Peyer's patch (tissue), 4 donors: ENCODE measurements at regions not wholly inside any gene's neighbourhood (a gene's known extent, or its start where the extent isn't known, plus 50 kb on each side); places are given as distances from the start of the nearest gene placed in this dataset.

ENCODE experiments used
- DNase-seq, 3 donors: peaks; one replicate each; pipeline ENCODE4 v3.0.0-alpha.2; 2017 to 2019
- H3K27ac ChIP-seq, 4 donors: fragments of 200-600 bp; sonication (generic); one replicate each; pipeline ENCODE4 v1.5.1; 2016 to 2019
- H3K27me3 ChIP-seq, 2 donors: fragments of 200-600 bp; sonication (generic); one replicate each; pipeline ENCODE4 v1.5.1; 2019
- H3K36me3 ChIP-seq, 3 donors: fragments of 200-600 bp; sonication (generic); one replicate each; pipeline ENCODE4 v1.5.1; 2016 to 2019
- H3K4me1 ChIP-seq, 4 donors: fragments of 200-600 bp; sonication (generic); one replicate each; pipeline ENCODE4 v1.5.1; 2016 to 2019
- H3K4me3 ChIP-seq, 4 donors: fragments of 200-600 bp; sonication (generic); 1 replicate in 3 of 4; 2 replicates in 1 of 4; pipeline ENCODE4 v1.5.1; 2016 to 2019; ENCODE audit warnings: mild to moderate bottlenecking in 1 of 4
- H3K9me3 ChIP-seq, 4 donors: fragments of 200-600 bp; sonication (generic); one replicate each; pipeline ENCODE4 v1.5.1; 2016 to 2019; ENCODE audit warnings: mild to moderate bottlenecking in 1 of 4
- POLR2A ChIP-seq, 2 donors: fragments of 450-650 bp; IDR thresholded peaks; one replicate each; pipeline ENCODE4 v1.5.1; 2017; ENCODE audit warnings: antibody characterized with exemption in 2 of 2, mild to moderate bottlenecking in 2 of 2, moderate library complexity in 2 of 2
- TF ChIP-seq, protein P1 (sequence below), 6 experiments: fragments of 450-650 bp in 4 of 6; fragments of 200-600 bp in 2 of 6; sonication (generic) in 1 of 6; IDR thresholded peaks; one replicate each; pipeline ENCODE4 v1.5.1; 2017 to 2019; ENCODE audit warnings: antibody characterized with exemption in 6 of 6, mild to moderate bottlenecking in 3 of 6, moderate library complexity in 1 of 6

DNA sequence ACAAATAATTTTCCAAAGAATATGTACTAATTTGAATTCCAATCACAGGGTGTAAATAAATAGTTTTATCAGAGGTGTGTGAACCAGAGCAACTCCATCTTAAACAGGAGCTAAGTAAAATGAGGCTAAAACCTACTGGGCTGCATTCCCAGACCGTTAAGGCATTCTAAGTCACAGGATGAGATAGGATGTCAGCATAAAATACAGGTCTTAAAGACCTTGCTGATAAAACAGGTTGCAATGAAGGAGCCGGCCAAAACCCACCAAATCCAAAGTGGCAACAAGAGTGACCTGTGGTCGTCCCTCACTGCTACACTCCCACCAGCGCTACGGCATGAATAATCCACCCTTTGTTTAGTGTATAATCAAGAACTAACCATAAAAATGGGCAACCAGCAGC is 291.7 kb upstream of the SEMA3D start:
- no peak for DNase-seq
- no peaks in the 10 kb centered on the region for H3K9me3 ChIP-seq
- H3K4me1 ChIP-seq, result no peaks in the 10 kb centered on the region
- TF ChIP-seq POLR2A (IDR thresholded peaks at IDR 0.05), result no peak
- TF ChIP-seq, protein P1, sequence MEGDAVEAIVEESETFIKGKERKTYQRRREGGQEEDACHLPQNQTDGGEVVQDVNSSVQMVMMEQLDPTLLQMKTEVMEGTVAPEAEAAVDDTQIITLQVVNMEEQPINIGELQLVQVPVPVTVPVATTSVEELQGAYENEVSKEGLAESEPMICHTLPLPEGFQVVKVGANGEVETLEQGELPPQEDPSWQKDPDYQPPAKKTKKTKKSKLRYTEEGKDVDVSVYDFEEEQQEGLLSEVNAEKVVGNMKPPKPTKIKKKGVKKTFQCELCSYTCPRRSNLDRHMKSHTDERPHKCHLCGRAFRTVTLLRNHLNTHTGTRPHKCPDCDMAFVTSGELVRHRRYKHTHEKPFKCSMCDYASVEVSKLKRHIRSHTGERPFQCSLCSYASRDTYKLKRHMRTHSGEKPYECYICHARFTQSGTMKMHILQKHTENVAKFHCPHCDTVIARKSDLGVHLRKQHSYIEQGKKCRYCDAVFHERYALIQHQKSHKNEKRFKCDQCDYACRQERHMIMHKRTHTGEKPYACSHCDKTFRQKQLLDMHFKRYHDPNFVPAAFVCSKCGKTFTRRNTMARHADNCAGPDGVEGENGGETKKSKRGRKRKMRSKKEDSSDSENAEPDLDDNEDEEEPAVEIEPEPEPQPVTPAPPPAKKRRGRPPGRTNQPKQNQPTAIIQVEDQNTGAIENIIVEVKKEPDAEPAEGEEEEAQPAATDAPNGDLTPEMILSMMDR (IDR thresholded peaks at IDR 0.05), result no peak
- H3K27ac ChIP-seq, result no peak overlapping the region
- H3K4me3 ChIP-seq, result no peak overlapping the region
- no peaks in the 10 kb centered on the region for H3K36me3 ChIP-seq
- no peaks in the 10 kb centered on the region for H3K27me3 ChIP-seq

DNA sequence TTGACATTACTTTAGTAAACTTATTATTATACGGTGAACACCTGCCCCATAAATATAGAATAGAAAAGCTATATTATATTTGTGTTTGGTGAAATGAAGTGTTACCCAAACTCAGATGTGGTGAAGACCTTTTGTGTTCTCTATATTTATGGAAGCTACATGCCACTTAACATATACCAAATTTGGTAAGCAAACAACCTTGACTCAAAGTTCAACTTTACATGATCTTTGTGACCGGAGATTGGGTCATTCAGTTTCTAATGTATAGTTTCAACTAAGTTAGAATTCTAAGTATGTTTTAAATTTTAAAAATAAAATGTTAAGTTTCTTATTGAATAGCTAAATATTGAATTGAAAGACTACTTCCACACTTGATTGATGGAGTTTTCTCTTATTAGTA is 288.6 kb upstream of the SEMA3D start:
- Histone ChIP-seq H3K9me3 (no peaks in the 10 kb centered on the region), H3K36me3 (no peaks in the 10 kb centered on the region), H3K27me3 (no peaks in the 10 kb centered on the region), H3K27ac (no peak overlapping the region), H3K4me1 (no peaks in the 10 kb centered on the region), H3K4me3 (no peak overlapping the region)
- DNase-seq, result no peak
- TF ChIP-seq, protein P1 (IDR thresholded peaks at IDR 0.05), result no peak
- TF ChIP-seq POLR2A (IDR thresholded peaks at IDR 0.05), result no peak

DNA sequence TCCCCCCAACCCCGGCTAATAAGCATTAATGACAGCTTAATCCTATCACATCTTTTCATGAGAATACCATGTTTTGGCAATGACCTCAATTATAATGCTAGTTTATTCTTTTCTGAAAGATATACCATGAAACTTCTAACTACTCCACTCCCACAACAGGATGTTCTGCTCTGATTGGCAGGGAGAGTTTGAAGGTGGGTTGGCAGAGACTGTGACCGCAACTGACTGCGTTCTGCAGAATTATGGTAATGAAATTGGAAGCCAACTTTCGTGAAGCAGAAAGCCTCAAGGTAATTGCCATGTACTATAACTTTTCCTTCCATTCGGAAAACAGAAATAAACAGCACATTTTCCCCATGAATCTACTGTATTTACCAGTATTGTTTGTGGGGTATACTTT is 288.2 kb upstream of the SEMA3D start:
- DNase-seq, result no peak
- H3K36me3 ChIP-seq, result no peaks in the 10 kb centered on the region
- TF ChIP-seq POLR2A (IDR thresholded peaks at IDR 0.05), result no peak
- TF ChIP-seq, protein P1 (IDR thresholded peaks at IDR 0.05), result no peak
- no peak overlapping the region for H3K4me3 ChIP-seq
- H3K27ac ChIP-seq, result no peak overlapping the region
- no peaks in the 10 kb centered on the region for H3K9me3 ChIP-seq
- no peaks in the 10 kb centered on the region for H3K27me3 ChIP-seq
- H3K4me1 ChIP-seq, result no peaks in the 10 kb centered on the region

DNA sequence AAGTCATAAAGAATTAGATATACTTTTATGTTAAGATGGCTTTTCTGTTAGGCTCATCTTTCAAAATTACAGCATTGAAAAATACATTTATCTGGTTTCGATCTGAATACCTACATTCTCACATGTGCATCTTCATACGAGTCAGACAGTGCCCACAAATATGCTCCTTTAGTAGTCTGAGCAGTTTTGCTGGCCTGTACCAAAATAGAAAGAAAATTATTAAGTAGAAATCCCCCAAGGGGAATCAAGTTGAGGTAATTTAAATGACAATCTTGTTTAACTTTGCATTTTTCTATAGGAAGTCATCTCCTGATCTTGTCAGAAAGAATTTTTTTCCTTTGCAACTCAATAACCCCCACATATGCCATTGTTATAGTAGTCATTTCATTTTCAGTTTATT is 287.4 kb upstream of the SEMA3D start:
- Histone ChIP-seq H3K4me1 (no peaks in the 10 kb centered on the region), H3K27me3 (no peaks in the 10 kb centered on the region), H3K9me3 (no peaks in the 10 kb centered on the region), H3K36me3 (no peaks in the 10 kb centered on the region), H3K4me3 (no peak overlapping the region), H3K27ac (no peak overlapping the region)
- no peak for TF ChIP-seq POLR2A (IDR thresholded peaks at IDR 0.05)
- TF ChIP-seq, protein P1 (IDR thresholded peaks at IDR 0.05), result no peak
- DNase-seq, result no peak

DNA sequence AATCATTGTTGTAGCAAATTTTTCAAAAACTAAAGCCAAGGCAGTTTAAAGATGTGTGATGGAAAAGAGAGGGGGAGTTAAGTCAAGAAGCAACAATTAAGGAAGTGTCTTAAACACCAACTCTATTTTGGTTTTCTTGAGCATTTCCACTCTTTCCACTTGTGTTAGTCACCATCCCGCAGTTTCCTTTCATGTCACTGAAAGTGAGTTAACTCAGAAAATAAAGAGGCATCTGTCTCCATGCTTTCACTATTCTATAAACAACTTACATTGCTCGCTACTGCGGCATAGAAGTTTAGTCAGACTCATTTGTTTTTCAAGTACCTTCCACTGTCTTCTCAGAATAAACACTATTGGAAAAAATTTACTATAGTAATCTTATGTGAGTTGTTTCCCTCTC is 284.9 kb upstream of the SEMA3D start:
- H3K4me3 ChIP-seq, result no peak overlapping the region
- H3K36me3 ChIP-seq, result no peaks in the 10 kb centered on the region
- no peak overlapping the region for H3K27ac ChIP-seq
- no peaks in the 10 kb centered on the region for H3K27me3 ChIP-seq
- H3K9me3 ChIP-seq, result no peaks in the 10 kb centered on the region
- no peaks in the 10 kb centered on the region for H3K4me1 ChIP-seq
- TF ChIP-seq, protein P1 (IDR thresholded peaks at IDR 0.05), result no peak
- no peak for TF ChIP-seq POLR2A (IDR thresholded peaks at IDR 0.05)
- DNase-seq, result no peak

DNA sequence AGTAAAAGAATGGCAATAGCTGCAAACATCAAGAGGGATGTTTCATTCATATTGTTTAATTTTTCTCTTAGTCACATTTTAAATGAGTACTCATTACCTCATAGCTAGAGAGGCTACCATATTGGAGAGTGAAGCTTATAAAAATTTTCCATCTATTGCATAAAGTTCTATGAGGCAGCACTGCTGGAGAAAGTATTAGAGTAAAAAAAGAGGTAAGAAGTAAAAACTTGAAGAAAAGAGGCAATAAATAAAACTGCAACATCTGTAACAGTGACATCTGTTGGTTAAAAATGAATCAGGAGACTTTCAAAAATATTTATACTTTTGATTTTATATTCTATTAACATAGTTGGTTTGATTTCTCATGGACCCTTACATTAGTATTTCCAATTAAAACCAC is 284.5 kb upstream of the SEMA3D start:
- Histone ChIP-seq H3K27me3 (no peaks in the 10 kb centered on the region), H3K36me3 (no peaks in the 10 kb centered on the region), H3K9me3 (no peaks in the 10 kb centered on the region), H3K4me1 (no peaks in the 10 kb centered on the region), H3K4me3 (no peak overlapping the region), H3K27ac (no peak overlapping the region)
- TF ChIP-seq, protein P1 (IDR thresholded peaks at IDR 0.05), result no peak
- no peak for TF ChIP-seq POLR2A (IDR thresholded peaks at IDR 0.05)
- DNase-seq, result no peak
